ENCODE measurements at regions not wholly inside any gene's neighbourhood (a gene's known extent, or its start where the extent isn't known, plus 50 kb on each side); places are given as distances from the start of the nearest gene placed in this dataset.

DNA sequence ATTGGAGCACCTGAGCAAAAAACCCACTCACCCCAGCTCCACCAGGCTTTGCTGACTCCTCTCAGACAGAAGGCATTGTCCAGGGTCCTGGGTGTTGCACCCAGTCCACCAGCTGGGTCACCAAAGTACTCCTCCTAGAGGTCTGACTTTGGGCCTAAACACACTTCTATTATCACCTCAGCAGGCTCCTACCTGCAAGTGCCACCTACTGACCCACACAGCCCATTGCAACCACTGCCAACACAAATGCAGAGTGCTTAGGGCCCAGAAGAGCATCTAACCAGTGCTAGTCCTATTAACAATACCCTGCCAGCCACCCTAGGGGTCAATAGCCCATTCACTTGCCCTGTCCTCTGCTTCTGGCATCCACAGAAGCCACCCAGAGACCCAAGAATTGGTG is 178.1 kb downstream of the DDX3Y start:
- Histone ChIP-seq H3K4me3 (no peak overlapping the region), H3K4me2 (ENCODE audit: unreplicated experiment) (no peak overlapping the region), H3K9me3 (ENCODE audit: low read depth) (no peaks in the 10 kb centered on the region), H2AFZ (no peak overlapping the region), H3K4me1 (ENCODE audit: insufficient read depth) (no peaks in the 10 kb centered on the region), H4K20me1 (ENCODE audit: insufficient read depth) (no peaks in the 10 kb centered on the region), H3K79me2 (ENCODE audit: insufficient read depth) (no peaks in the 10 kb centered on the region), H3K27ac (no peak overlapping the region), H3K9me2 (ENCODE audit: insufficient read depth) (no peaks in the 10 kb centered on the region), H3K36me3 (ENCODE audit: low read depth) (no peaks in the 10 kb centered on the region), H3K27me3 (replicated peaks; ENCODE audit: insufficient read depth) (no peaks in the 10 kb centered on the region), H3F3A (ENCODE audit: insufficient read depth) (no peaks in the 10 kb centered on the region), H3K9ac (no peak overlapping the region)
- DNase-seq: no peak
- in situ Hi-C loops (cut with MboI): no loop called here
- TF ChIP-seq EZH2phosphoT487 (IDR thresholded peaks at IDR 0.05; ENCODE audit: insufficient read depth, low read depth): no peak
- no peak for TF ChIP-seq EZH2 (IDR thresholded peaks at IDR 0.05; ENCODE audit: insufficient read depth, poor library complexity, severe bottlenecking)

DNA sequence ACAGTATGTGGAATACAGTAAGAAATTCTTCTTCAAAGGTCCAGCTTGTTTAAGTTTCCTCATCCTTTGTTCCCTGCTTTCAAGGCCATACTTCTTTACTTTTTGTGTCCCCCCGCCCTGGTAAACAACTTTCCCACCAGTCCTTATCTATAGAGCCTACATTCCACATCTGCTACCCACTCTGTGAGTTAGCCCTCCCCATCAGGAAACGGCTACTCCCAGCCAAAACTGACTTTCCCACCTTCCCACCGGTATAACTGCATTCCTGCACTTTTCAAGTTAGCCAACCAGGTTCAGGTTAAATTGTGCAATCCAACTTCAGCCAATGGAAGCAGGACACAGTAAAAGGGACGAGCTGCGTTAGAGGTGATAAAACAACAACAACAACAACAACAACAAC is 186.9 kb downstream of the DDX3Y start:
- no peaks in the 10 kb centered on the region for H3F3A ChIP-seq (ENCODE audit: insufficient read depth)
- no peak overlapping the region for H3K4me2 ChIP-seq (ENCODE audit: unreplicated experiment)
- H3K4me1 ChIP-seq (ENCODE audit: insufficient read depth): no peaks in the 10 kb centered on the region
- H3K9me2 ChIP-seq (ENCODE audit: insufficient read depth): no peaks in the 10 kb centered on the region
- H3K36me3 ChIP-seq (ENCODE audit: low read depth): no peaks in the 10 kb centered on the region
- in situ Hi-C loops (cut with MboI): no loop called here
- WGBS, 2 experiments (ENCODE audit: low coverage in 1 of 2, low lambda C conversion rate in 2 of 2, missing lambda C conversion rate in 2 of 2): 13 to 26% methylated on average over 2 to 5 of the region's 5 CpGs
- no peaks in the 10 kb centered on the region for H4K20me1 ChIP-seq (ENCODE audit: insufficient read depth)
- no peak overlapping the region for H3K27ac ChIP-seq
- H3K27me3 ChIP-seq (replicated peaks; ENCODE audit: insufficient read depth): no peaks in the 10 kb centered on the region
- TF ChIP-seq EZH2 (IDR thresholded peaks at IDR 0.05; ENCODE audit: insufficient read depth, poor library complexity, severe bottlenecking): no peak
- no peak for TF ChIP-seq EZH2phosphoT487 (IDR thresholded peaks at IDR 0.05; ENCODE audit: insufficient read depth, low read depth)
- DNase-seq: no peak
- H2AFZ ChIP-seq: no peak overlapping the region
- no peaks in the 10 kb centered on the region for H3K79me2 ChIP-seq (ENCODE audit: insufficient read depth)
- no peak overlapping the region for H3K4me3 ChIP-seq
- H3K9ac ChIP-seq: no peak overlapping the region
- no peaks in the 10 kb centered on the region for H3K9me3 ChIP-seq (ENCODE audit: low read depth)

DNA sequence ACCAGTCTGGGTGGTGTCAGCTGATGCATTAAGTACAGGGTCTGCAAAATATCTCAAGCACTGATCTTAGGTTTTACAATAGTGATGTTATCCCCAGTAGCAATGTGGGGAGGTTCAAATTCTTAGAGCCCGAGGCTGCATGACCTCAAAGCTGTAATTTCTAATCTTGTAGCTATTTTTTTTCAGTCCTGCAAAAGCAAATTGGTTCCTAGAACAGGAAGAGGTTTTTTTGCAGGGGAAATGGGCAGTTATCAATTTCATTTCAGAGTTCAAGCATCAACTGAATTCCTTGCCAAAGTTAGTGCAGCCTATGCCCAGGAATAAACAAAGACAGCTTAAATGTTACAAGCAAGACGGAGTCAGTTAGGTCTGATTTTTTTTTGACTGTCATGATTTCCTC is 188.3 kb downstream of the DDX3Y start:
- Histone ChIP-seq H4K20me1 (ENCODE audit: insufficient read depth) (no peaks in the 10 kb centered on the region), H3K4me1 (ENCODE audit: insufficient read depth) (no peaks in the 10 kb centered on the region), H3K4me3 (no peak overlapping the region), H3K9me2 (ENCODE audit: insufficient read depth) (no peaks in the 10 kb centered on the region), H3K9me3 (ENCODE audit: low read depth) (no peaks in the 10 kb centered on the region), H3K4me2 (ENCODE audit: unreplicated experiment) (no peak overlapping the region), H3K27ac (no peak overlapping the region), H2AFZ (no peak overlapping the region), H3K9ac (no peak overlapping the region), H3K79me2 (ENCODE audit: insufficient read depth) (no peaks in the 10 kb centered on the region), H3K27me3 (replicated peaks; ENCODE audit: insufficient read depth) (no peaks in the 10 kb centered on the region), H3K36me3 (ENCODE audit: low read depth) (no peaks in the 10 kb centered on the region), H3F3A (ENCODE audit: insufficient read depth) (no peaks in the 10 kb centered on the region)
- TF ChIP-seq EZH2 (IDR thresholded peaks at IDR 0.05; ENCODE audit: insufficient read depth, poor library complexity, severe bottlenecking) (no peak), EZH2phosphoT487 (IDR thresholded peaks at IDR 0.05; ENCODE audit: insufficient read depth, low read depth) (no peak)
- in situ Hi-C loops (cut with MboI): no loop called here
- 12 to 13% methylated on average over 2 of the region's 2 CpGs for WGBS, 2 experiments (ENCODE audit: low coverage in 1 of 2, low lambda C conversion rate in 2 of 2, missing lambda C conversion rate in 2 of 2)
- no peak for DNase-seq

DNA sequence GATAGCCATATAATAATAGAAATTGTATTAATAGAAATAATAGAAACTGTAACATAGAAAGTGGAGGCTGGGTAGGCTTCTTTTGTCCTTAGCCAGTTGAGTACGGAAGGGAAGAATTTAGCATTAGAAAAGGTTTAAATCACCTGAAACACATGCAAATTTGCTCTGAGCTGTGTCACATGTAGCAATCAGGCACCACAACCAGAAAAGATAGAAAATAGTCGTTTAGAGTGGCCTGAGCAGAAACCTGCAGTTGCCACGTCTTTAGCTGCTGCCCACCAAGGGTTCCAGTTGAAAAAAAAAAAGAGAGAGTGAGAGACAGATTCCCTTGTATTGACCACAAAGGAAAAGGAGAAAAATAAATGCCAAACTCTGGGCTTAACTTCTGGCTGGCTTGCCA is 188.8 kb downstream of the DDX3Y start:
- TF ChIP-seq EZH2phosphoT487 (IDR thresholded peaks at IDR 0.05; ENCODE audit: insufficient read depth, low read depth): no peak
- no peak for TF ChIP-seq EZH2 (IDR thresholded peaks at IDR 0.05; ENCODE audit: insufficient read depth, poor library complexity, severe bottlenecking)
- WGBS, 2 experiments (ENCODE audit: low coverage in 1 of 2, low lambda C conversion rate in 2 of 2, missing lambda C conversion rate in 2 of 2): 16 to 18% methylated on average over 3 of the region's 3 CpGs
- in situ Hi-C loops (cut with MboI): no loop called here

DNA sequence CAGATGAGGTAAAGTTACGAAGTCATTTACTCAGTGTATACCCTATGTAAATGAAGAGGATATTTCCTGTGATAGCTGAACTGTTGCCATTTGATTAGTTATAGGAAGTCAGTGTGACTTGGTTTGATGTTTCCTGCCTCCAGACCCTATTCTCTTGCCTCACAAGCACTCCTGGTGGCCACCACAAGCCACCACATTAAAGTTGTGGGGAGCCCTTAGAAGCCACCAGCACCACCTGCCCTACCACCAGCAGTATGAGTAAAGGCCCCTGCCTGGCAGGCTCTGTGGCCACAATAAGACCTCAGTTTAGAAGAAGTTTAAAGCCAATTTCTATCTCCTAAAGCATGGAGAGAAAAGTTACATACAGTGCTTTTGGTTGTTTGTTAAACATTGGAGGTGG is 189.7 kb downstream of the DDX3Y start:
- H3K27me3 ChIP-seq (replicated peaks; ENCODE audit: insufficient read depth): no peaks in the 10 kb centered on the region
- no peaks in the 10 kb centered on the region for H3K79me2 ChIP-seq (ENCODE audit: insufficient read depth)
- H3K4me2 ChIP-seq (ENCODE audit: unreplicated experiment): no peak overlapping the region
- H4K20me1 ChIP-seq (ENCODE audit: insufficient read depth): no peaks in the 10 kb centered on the region
- H3K4me1 ChIP-seq (ENCODE audit: insufficient read depth): no peaks in the 10 kb centered on the region
- no peak overlapping the region for H3K27ac ChIP-seq
- TF ChIP-seq EZH2 (IDR thresholded peaks at IDR 0.05; ENCODE audit: insufficient read depth, poor library complexity, severe bottlenecking): no peak
- TF ChIP-seq EZH2phosphoT487 (IDR thresholded peaks at IDR 0.05; ENCODE audit: insufficient read depth, low read depth): no peak
- H3F3A ChIP-seq (ENCODE audit: insufficient read depth): no peaks in the 10 kb centered on the region
- WGBS, 2 experiments (ENCODE audit: low coverage in 1 of 2, low lambda C conversion rate in 2 of 2, missing lambda C conversion rate in 2 of 2): 67% methylated on average over 1 of the region's 1 CpG
- H3K9me2 ChIP-seq (ENCODE audit: insufficient read depth): no peaks in the 10 kb centered on the region
- no peak overlapping the region for H3K4me3 ChIP-seq
- H3K9me3 ChIP-seq (ENCODE audit: low read depth): no peaks in the 10 kb centered on the region
- in situ Hi-C loops (cut with MboI): no loop called here
- DNase-seq: peak; percentile 0
- H3K36me3 ChIP-seq (ENCODE audit: low read depth): no peaks in the 10 kb centered on the region
- no peak overlapping the region for H2AFZ ChIP-seq
- no peak overlapping the region for H3K9ac ChIP-seq

More for the DNA sequence above, 188.8 kb downstream of the DDX3Y start:
- no peaks in the 10 kb centered on the region for H4K20me1 ChIP-seq (ENCODE audit: insufficient read depth)
- no peaks in the 10 kb centered on the region for H3K27me3 ChIP-seq (replicated peaks; ENCODE audit: insufficient read depth)
- no peak for DNase-seq
- H3K79me2 ChIP-seq (ENCODE audit: insufficient read depth): no peaks in the 10 kb centered on the region
- no peak overlapping the region for H2AFZ ChIP-seq
- no peak overlapping the region for H3K4me3 ChIP-seq
- H3K9me2 ChIP-seq (ENCODE audit: insufficient read depth): no peaks in the 10 kb centered on the region
- H3K9ac ChIP-seq: no peak overlapping the region
- no peaks in the 10 kb centered on the region for H3K4me1 ChIP-seq (ENCODE audit: insufficient read depth)
- no peaks in the 10 kb centered on the region for H3F3A ChIP-seq (ENCODE audit: insufficient read depth)
- no peaks in the 10 kb centered on the region for H3K36me3 ChIP-seq (ENCODE audit: low read depth)
- H3K9me3 ChIP-seq (ENCODE audit: low read depth): no peaks in the 10 kb centered on the region
- no peak overlapping the region for H3K27ac ChIP-seq
- H3K4me2 ChIP-seq (ENCODE audit: unreplicated experiment): no peak overlapping the region
